Nephron progenitor cell (in vitro differentiated cells): ENCODE measurements at regions not wholly inside any gene's neighbourhood (a gene's known extent, or its start where the extent isn't known, plus 50 kb on each side); places are given as distances from the start of the nearest gene placed in this dataset.

Experiments
- DNase-seq: peaks from one replicate; pipeline ENCODE4 v3.0.0; 2021
- H3K27ac Mint-ChIP-seq: 2 replicates; pipeline ENCODE4 v1.8.0; 2021; ENCODE audit warnings: mild to moderate bottlenecking, moderate library complexity, mixed read lengths
- H3K27me3 Mint-ChIP-seq: 2 replicates; pipeline ENCODE4 v1.8.0; 2021; ENCODE audit warnings: mild to moderate bottlenecking, low read depth, mixed read lengths; ENCODE audit not compliant: poor library complexity
- H3K36me3 Mint-ChIP-seq: 2 replicates; pipeline ENCODE4 v1.8.0; 2021; ENCODE audit warnings: low read depth, mixed read lengths
- H3K4me1 Mint-ChIP-seq: 2 replicates; pipeline ENCODE4 v1.8.0; 2021; ENCODE audit warnings: mixed read lengths
- H3K4me3 Mint-ChIP-seq: 2 replicates; pipeline ENCODE4 v1.8.0; 2021; ENCODE audit warnings: mild to moderate bottlenecking, moderate library complexity, mixed read lengths
- H3K9me3 Mint-ChIP-seq: 2 replicates; pipeline ENCODE4 v1.8.0; 2021; ENCODE audit warnings: mild to moderate bottlenecking, moderate library complexity, mixed read lengths
- TF ChIP-seq, protein P1 (sequence below): fragments of 200-600 bp; sonication (generic); IDR thresholded peaks from 2 replicates; pipeline ENCODE4 v1.5.0; 2021; ENCODE audit warnings: antibody characterized with exemption

DNA sequence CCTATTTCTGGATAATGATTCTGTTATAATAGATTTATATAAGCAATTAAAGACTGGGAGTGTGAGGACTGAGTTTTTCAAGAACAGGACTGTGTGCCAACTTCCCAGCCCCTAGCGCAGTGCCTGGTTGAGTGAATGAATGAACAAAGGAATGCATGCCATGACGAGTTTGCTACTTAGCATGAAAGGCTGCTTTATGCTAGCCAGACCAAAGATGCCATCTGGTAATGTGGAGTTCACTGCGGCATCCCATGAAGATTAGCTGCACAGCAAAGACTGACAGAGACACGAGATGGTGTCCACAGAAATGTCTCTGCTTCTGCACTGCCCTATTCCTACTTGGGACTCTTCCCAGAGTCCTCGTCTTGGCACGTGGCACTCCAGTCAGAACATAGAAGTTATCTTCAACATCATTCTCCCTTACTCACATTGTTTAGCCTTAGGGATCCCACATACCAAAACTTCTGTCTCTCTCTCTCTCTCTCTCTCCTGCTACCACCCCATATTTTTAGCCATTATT lies 283.9 kb upstream of the CTNNB1 start:
- no peaks in the 10 kb centered on the region for H3K27me3 Mint-ChIP-seq
- no peak for DNase-seq
- peaks cover 38% of the 10 kb centered on the region for H3K4me1 Mint-ChIP-seq
- no peaks in the 10 kb centered on the region for H3K36me3 Mint-ChIP-seq
- H3K9me3 Mint-ChIP-seq: no peaks in the 10 kb centered on the region
- H3K4me3 Mint-ChIP-seq: no peak overlapping the region
- TF ChIP-seq, protein P1, sequence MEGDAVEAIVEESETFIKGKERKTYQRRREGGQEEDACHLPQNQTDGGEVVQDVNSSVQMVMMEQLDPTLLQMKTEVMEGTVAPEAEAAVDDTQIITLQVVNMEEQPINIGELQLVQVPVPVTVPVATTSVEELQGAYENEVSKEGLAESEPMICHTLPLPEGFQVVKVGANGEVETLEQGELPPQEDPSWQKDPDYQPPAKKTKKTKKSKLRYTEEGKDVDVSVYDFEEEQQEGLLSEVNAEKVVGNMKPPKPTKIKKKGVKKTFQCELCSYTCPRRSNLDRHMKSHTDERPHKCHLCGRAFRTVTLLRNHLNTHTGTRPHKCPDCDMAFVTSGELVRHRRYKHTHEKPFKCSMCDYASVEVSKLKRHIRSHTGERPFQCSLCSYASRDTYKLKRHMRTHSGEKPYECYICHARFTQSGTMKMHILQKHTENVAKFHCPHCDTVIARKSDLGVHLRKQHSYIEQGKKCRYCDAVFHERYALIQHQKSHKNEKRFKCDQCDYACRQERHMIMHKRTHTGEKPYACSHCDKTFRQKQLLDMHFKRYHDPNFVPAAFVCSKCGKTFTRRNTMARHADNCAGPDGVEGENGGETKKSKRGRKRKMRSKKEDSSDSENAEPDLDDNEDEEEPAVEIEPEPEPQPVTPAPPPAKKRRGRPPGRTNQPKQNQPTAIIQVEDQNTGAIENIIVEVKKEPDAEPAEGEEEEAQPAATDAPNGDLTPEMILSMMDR: no peak
- no peak overlapping the region for H3K27ac Mint-ChIP-seq

DNA sequence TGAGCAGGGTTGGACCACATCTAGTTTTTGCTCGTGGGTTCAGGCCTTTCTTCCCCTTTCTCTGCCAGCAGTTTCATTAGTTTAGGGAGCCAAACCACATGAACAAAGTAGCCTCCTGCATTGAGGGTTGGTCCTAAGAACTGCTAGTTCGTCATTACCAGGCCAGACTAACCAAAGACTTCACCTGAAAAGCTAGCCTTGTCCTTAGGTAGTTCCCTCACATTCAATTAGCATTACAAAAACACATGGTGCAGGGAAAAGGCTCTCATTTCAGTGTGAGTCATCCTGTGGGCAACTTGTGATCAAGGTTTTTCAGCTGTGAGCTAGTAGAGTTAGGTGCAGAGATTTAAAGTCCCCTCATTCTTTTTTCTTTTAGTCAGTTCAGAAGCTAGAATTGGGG lies 279.3 kb upstream of the CTNNB1 start:
- H3K4me1 Mint-ChIP-seq: peaks cover 41% of the 10 kb centered on the region
- no peaks in the 10 kb centered on the region for H3K36me3 Mint-ChIP-seq
- H3K27ac Mint-ChIP-seq: no peak overlapping the region
- H3K27me3 Mint-ChIP-seq: peaks cover 5% of the 10 kb centered on the region
- TF ChIP-seq, protein P1: no peak
- no peak overlapping the region for H3K4me3 Mint-ChIP-seq
- no peaks in the 10 kb centered on the region for H3K9me3 Mint-ChIP-seq
- DNase-seq: no peak

DNA sequence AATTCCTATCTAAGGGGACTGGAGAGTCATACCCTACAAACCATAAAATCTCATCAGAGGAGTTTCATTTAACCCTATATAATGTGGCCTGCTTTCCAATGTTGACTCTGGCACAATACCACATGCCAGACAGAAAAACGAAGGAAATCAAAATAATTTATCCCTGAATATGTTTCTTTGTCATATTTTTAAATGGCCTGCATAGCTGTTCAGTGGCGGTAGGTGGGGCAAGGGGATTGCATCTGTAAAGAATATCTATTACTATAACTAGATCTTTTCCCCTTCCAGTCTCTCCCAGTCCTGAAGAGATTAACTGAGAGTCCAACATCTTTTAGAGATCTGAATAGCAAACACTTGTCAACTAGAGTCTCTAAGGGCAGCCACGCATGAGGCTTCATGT lies 278.1 kb upstream of the CTNNB1 start:
- H3K4me1 Mint-ChIP-seq: peaks cover 53% of the 10 kb centered on the region
- no peaks in the 10 kb centered on the region for H3K9me3 Mint-ChIP-seq
- H3K27ac Mint-ChIP-seq: no peak overlapping the region
- TF ChIP-seq, protein P1: no peak
- H3K36me3 Mint-ChIP-seq: no peaks in the 10 kb centered on the region
- H3K27me3 Mint-ChIP-seq: peaks cover 5% of the 10 kb centered on the region
- H3K4me3 Mint-ChIP-seq: no peak overlapping the region
- no peak for DNase-seq

DNA sequence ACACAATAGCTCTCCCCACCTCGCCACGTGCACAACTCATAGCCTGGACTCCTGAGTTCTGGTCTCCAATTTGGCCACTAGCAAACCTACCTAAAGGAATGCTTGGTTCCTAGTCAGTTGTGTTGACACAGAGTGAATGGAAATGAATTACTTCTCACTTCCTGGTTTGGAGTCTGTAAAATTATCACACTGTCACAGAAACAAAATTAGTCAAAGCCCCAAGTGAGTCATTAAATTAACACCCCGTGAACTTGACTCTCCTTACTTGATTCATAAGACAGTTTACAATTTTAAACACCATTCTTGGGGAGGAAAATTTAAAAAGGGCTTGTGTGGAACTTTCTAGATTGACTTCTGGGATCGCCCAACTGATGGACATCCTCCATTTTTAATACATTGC lies 276.2 kb upstream of the CTNNB1 start:
- no peak for DNase-seq
- TF ChIP-seq, protein P1: no peak
- Mint-ChIP-seq H3K4me3 (peak overlapping the region; percentile 33), H3K4me1 (peaks cover 63% of the 10 kb centered on the region), H3K36me3 (no peaks in the 10 kb centered on the region), H3K27me3 (peaks cover 9% of the 10 kb centered on the region), H3K9me3 (no peaks in the 10 kb centered on the region), H3K27ac (peak overlapping the region; percentile 53)

DNA sequence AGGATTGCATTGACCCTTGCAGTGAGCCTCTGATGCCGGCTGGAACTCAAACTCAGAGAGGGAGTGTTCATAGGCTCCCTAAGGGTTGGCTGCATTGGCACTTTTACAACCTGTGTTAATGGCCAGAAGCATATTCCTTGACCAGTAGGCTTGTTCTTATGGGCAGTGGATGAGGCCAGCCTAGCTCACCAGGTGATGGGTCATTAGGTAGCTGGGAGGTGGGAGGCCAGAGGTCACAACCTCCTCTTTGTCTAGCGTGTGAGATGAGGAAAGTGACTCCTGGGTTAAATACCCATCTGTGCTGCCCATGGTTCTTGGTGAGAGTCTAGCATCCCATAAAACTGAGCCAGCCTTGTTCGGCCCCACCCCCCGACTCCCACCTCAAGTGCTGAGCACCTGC lies 275.7 kb upstream of the CTNNB1 start:
- H3K36me3 Mint-ChIP-seq: no peaks in the 10 kb centered on the region
- peak; percentile 66 for DNase-seq
- TF ChIP-seq, protein P1: no peak
- H3K4me1 Mint-ChIP-seq: peaks cover 64% of the 10 kb centered on the region
- H3K27me3 Mint-ChIP-seq: peaks cover 9% of the 10 kb centered on the region
- H3K27ac Mint-ChIP-seq: peak overlapping the region; percentile 53
- no peaks in the 10 kb centered on the region for H3K9me3 Mint-ChIP-seq
- H3K4me3 Mint-ChIP-seq: peak overlapping the region; percentile 33

DNA sequence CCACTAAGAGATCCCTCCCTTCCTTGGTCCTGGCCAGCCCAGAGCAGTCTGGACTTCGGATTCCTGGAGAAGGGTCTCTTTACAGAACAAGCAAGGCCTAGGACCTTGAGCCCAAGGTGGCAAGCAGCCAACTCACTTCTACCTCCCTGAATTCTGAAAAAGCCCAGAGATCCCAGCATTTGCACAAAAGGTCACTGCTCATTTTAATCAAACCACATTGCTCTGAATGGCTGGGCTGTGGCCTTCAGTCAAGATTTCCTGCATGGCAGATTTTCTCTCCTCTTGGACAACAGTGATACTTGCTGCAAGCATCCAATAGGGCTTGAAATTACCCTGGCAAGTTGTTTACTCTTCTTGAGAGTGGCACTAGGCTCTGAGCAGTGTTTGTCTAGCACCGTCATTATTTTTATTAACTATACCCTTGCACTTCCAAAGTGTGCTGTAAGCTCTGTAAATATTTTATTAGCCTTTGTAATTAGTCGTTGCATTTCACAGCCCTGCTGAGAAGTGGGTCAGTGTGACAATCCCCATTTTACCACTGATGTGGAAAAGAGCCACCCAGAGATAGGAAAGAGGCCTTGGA lies 274.7 kb upstream of the CTNNB1 start:
- Mint-ChIP-seq H3K27me3 (peaks cover 9% of the 10 kb centered on the region), H3K9me3 (no peaks in the 10 kb centered on the region), H3K4me1 (peaks cover 64% of the 10 kb centered on the region), H3K4me3 (peak overlapping the region; percentile 8), H3K27ac (peak overlapping the region; percentile 64), H3K36me3 (no peaks in the 10 kb centered on the region)
- DNase-seq: no peak
- TF ChIP-seq, protein P1: no peak
